ENCODE measurements at regions not wholly inside any gene's neighbourhood (a gene's known extent, or its start where the extent isn't known, plus 50 kb on each side); places are given as distances from the start of the nearest gene placed in this dataset.

- TF ChIP-seq CTCF (IDR thresholded peaks at IDR 0.05) (no peak), POLR2A (IDR thresholded peaks at IDR 0.05) (no peak), POLR2AphosphoS5 (IDR thresholded peaks at IDR 0.05) (no peak)
- H3K4me1 ChIP-seq: no peaks in the 10 kb centered on the region
- intact Hi-C loops (cut with DNase I; ENCODE audit: low total_unique reads): no loop called here
Measured at GRCh38 chr11:29210426-29210825, 806.4 kb downstream of the KCNA4 start.

GRCh38 chr11:29208117-29208516 is 808.7 kb downstream of the KCNA4 start:
- TF ChIP-seq POLR2A (IDR thresholded peaks at IDR 0.05) (no peak), POLR2AphosphoS5 (IDR thresholded peaks at IDR 0.05) (no peak), CTCF (IDR thresholded peaks at IDR 0.05) (no peak)

More at GRCh38 chr11:29210426-29210825, 806.4 kb downstream of the KCNA4 start:
- H3K9me3 ChIP-seq: no peaks in the 10 kb centered on the region
- H3K27me3 ChIP-seq: no peaks in the 10 kb centered on the region
- H3K36me3 ChIP-seq: no peaks in the 10 kb centered on the region
- no peak overlapping the region for H3K27ac ChIP-seq
- no peak overlapping the region for H3K4me3 ChIP-seq
- no peak for DNase-seq (ENCODE audit: low spot score in 2 of 2)

GRCh38 chr11:29200791-29201562 is 815.9 kb downstream of the KCNA4 start:
- intact Hi-C loops (cut with DNase I; ENCODE audit: low total_unique reads): no loop called here
- H3K36me3 ChIP-seq: no peaks in the 10 kb centered on the region
- no peaks in the 10 kb centered on the region for H3K9me3 ChIP-seq
- H3K27ac ChIP-seq: no peak overlapping the region
- no peak overlapping the region for H3K4me3 ChIP-seq
- no peaks in the 10 kb centered on the region for H3K4me1 ChIP-seq
- DNase-seq (ENCODE audit: low spot score in 2 of 2): no peak
- no peaks in the 10 kb centered on the region for H3K27me3 ChIP-seq
- TF ChIP-seq CTCF (IDR thresholded peaks at IDR 0.05) (no peak), POLR2AphosphoS5 (IDR thresholded peaks at IDR 0.05) (no peak), POLR2A (IDR thresholded peaks at IDR 0.05) (no peak)

More at GRCh38 chr11:29208117-29208516, 808.7 kb downstream of the KCNA4 start:
- Histone ChIP-seq H3K27ac (no peak overlapping the region), H3K36me3 (no peaks in the 10 kb centered on the region), H3K4me3 (no peak overlapping the region), H3K9me3 (no peaks in the 10 kb centered on the region), H3K27me3 (no peaks in the 10 kb centered on the region), H3K4me1 (no peaks in the 10 kb centered on the region)
- intact Hi-C loops (cut with DNase I; ENCODE audit: low total_unique reads): no loop called here
- DNase-seq (ENCODE audit: low spot score in 2 of 2): no peak

GRCh38 chr11:29190313-29190712 is 826.5 kb downstream of the KCNA4 start:
- TF ChIP-seq CTCF (IDR thresholded peaks at IDR 0.05) (no peak), POLR2AphosphoS5 (IDR thresholded peaks at IDR 0.05) (no peak), POLR2A (IDR thresholded peaks at IDR 0.05) (no peak)
- Histone ChIP-seq H3K4me3 (no peak overlapping the region), H3K27ac (no peak overlapping the region), H3K27me3 (no peaks in the 10 kb centered on the region), H3K9me3 (no peaks in the 10 kb centered on the region), H3K36me3 (no peaks in the 10 kb centered on the region), H3K4me1 (no peaks in the 10 kb centered on the region)
- intact Hi-C loops (cut with DNase I; ENCODE audit: low total_unique reads): no loop called here
- no peak for DNase-seq (ENCODE audit: low spot score in 2 of 2)

- intact Hi-C loops (cut with DNase I; ENCODE audit: low total_unique reads): no loop called here
- no peak for DNase-seq (ENCODE audit: low spot score in 2 of 2)
- H3K36me3 ChIP-seq: no peaks in the 10 kb centered on the region
- H3K9me3 ChIP-seq: no peaks in the 10 kb centered on the region
- no peak overlapping the region for H3K27ac ChIP-seq
- TF ChIP-seq CTCF (IDR thresholded peaks at IDR 0.05): no peak
- TF ChIP-seq POLR2A (IDR thresholded peaks at IDR 0.05): no peak
- TF ChIP-seq POLR2AphosphoS5 (IDR thresholded peaks at IDR 0.05): no peak
- no peaks in the 10 kb centered on the region for H3K27me3 ChIP-seq
- no peaks in the 10 kb centered on the region for H3K4me1 ChIP-seq
- H3K4me3 ChIP-seq: no peak overlapping the region
Measured at GRCh38 chr11:29187215-29187614, 829.6 kb downstream of the KCNA4 start.

All from breast epithelium (tissue), 4 donors.